ENCODE measurements at regions not wholly inside any gene's neighbourhood (a gene's known extent, or its start where the extent isn't known, plus 50 kb on each side); places are given as distances from the start of the nearest gene placed in this dataset.

DNA sequence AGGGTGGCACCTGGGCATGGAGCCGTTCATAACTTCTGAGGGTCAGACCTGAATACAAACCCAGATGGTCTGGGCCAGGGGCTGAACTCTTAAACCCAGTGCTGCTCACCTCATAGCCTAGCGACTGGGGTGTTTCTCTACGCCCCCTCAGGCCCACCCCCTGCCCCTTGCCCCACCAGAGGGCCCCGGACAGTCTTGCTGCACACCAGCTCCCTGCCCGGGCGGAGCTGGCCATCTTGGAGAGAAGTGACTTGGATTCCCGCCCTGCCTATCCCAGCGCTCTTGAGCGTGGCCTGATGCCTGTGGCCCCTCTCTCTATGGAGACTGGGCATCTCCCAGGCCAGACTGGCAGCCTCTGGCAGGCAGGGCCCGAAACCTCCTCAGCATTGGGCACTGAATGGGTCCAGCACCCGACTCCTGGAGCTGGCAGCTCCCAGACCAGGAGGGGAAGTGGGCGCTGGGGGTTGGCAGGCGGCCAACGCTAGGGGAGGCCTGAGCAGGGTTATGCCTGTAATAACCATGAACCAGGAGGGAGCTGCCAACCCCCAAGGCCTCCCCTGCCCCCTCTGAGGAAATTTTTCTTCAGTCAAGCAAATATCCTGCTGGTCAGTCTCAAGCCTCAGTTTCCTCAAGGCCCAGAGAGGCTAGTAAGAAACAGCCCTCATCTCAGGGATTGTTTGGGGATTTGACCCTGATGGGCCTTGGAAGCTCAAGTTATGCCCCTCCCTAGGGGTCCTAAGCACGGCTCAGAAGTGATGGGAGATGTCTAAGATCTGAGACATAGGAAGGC lies 169.5 kb downstream of the VEGFA start:
- H3K4me1 ChIP-seq, result no peaks in the 10 kb centered on the region
- no peak for TF ChIP-seq EP300 (IDR thresholded peaks at IDR 0.05)
- TF ChIP-seq, protein P1, sequence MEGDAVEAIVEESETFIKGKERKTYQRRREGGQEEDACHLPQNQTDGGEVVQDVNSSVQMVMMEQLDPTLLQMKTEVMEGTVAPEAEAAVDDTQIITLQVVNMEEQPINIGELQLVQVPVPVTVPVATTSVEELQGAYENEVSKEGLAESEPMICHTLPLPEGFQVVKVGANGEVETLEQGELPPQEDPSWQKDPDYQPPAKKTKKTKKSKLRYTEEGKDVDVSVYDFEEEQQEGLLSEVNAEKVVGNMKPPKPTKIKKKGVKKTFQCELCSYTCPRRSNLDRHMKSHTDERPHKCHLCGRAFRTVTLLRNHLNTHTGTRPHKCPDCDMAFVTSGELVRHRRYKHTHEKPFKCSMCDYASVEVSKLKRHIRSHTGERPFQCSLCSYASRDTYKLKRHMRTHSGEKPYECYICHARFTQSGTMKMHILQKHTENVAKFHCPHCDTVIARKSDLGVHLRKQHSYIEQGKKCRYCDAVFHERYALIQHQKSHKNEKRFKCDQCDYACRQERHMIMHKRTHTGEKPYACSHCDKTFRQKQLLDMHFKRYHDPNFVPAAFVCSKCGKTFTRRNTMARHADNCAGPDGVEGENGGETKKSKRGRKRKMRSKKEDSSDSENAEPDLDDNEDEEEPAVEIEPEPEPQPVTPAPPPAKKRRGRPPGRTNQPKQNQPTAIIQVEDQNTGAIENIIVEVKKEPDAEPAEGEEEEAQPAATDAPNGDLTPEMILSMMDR (IDR thresholded peaks at IDR 0.05), result no peak
- TF ChIP-seq POLR2AphosphoS5 (IDR thresholded peaks at IDR 0.05), result no peak
- no peak for TF ChIP-seq POLR2A (IDR thresholded peaks at IDR 0.05)
- H3K36me3 ChIP-seq, result no peaks in the 10 kb centered on the region
- DNase-seq (ENCODE audit: low spot score in 2 of 2), result peak; percentile 62 to 71
- no peak overlapping the region for H3K4me3 ChIP-seq
- no peaks in the 10 kb centered on the region for H3K9me3 ChIP-seq
- no peak overlapping the region for H3K27ac ChIP-seq
- H3K27me3 ChIP-seq, result no peaks in the 10 kb centered on the region
- 73% methylated on average over 5 of the region's 15 CpGs for WGBS

DNA sequence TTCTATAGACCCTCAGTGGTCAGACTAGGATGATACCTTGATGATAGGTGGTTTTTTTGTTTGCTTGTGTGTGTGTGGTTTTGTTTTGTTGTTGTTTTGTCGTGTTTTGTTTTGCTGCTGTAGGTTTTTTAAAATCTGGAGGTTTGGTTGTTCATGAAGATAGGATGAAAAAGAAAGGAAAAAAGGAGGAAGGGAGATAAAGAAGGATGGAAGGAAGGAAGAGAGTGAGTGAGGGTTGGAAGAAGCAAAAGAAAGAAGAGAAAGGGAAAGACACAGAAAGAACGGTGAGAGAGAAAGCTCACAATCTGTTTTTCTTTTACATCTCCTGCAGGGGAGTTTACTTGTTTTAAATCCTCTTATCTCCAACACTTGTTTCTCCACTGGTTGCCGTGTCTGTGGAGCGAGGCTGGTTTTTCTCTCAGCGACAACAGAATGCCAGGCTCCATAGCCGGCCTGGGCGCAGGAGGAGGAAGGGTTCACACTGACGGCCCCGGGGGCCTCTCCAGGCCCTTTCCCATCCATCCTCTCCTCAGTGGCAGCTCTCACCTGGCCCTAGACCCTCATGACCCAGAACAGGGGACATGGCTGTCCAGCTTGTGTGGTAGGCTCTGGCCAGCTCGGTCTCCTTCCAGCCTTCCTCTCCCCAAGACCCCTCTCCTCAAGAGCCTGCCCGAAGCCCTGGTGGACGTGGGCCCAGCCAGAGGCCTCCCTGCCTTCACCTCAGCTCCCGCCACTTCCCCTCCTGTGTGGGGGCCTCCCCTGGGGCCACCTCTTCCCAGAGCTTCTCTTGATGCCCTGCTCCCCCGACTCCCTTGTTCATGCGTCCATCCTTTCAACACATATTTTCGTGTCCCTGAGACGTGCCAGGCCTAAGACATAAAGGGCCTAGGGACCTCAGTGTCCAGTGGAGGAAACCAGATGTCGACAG lies 168.4 kb downstream of the VEGFA start:
- H3K27ac ChIP-seq, result no peak overlapping the region
- WGBS, result 87% methylated on average over 17 of the region's 18 CpGs
- no peaks in the 10 kb centered on the region for H3K4me1 ChIP-seq
- H3K4me3 ChIP-seq, result no peak overlapping the region
- TF ChIP-seq POLR2AphosphoS5 (IDR thresholded peaks at IDR 0.05) (no peak), POLR2A (IDR thresholded peaks at IDR 0.05) (no peak), EP300 (IDR thresholded peaks at IDR 0.05) (no peak)
- TF ChIP-seq, protein P1 (IDR thresholded peaks at IDR 0.05), result no peak
- peak in 1 of 2 donors; percentile 39 for DNase-seq (ENCODE audit: low spot score in 2 of 2)
- H3K27me3 ChIP-seq, result no peaks in the 10 kb centered on the region
- H3K9me3 ChIP-seq, result no peaks in the 10 kb centered on the region
- no peaks in the 10 kb centered on the region for H3K36me3 ChIP-seq

DNA sequence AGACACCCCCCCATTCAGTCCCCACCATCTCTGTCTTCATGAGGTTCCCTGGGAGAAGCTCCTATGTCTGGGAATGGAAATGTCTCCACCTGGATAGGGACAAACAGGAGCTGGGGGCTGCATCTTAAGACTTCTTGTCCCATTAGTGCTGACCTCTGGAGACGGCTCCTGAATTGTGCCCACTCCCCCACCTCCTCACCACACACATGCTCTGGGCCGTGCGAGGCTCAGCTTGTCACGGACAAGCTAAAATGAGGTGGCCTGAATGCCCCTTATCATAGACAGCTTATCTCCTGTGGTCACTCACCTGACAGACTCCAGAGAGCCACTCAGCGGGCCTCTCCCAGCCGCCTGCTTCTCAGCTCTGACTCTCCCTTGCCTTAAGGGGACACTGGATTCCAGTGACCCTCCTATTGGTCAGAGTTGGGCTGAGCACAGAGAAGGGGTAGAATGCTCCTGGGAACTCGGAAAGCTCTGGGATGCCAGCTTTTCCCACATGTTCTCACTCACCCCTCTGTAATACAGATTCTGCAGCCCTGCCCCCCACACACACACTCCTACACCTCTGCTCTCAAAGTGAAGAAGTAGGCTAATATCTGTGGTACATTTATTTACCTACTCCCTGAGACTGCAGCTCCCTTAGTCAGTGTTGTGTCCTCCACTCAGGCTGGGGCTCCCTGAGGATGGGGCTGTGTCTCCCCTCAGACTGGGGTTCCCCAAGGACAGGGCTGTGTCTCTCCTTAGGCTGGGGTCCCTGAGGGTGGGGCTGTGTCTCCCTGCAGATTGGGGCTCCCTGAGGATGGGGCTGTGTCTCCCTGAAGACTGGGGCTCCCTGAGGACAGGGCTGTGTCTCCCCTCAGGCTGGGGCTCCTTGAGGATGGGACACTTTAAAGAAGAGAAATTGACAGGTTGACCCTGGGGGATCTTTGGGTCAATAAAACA lies 167.5 kb downstream of the VEGFA start:
- H3K27me3 ChIP-seq, result no peaks in the 10 kb centered on the region
- H3K4me1 ChIP-seq, result no peaks in the 10 kb centered on the region
- peak; percentile 53 to 56 for DNase-seq (ENCODE audit: low spot score in 2 of 2)
- no peaks in the 10 kb centered on the region for H3K9me3 ChIP-seq
- no peak overlapping the region for H3K27ac ChIP-seq
- H3K4me3 ChIP-seq, result no peak overlapping the region
- 80% methylated on average over 6 of the region's 7 CpGs for WGBS
- TF ChIP-seq EP300 (IDR thresholded peaks at IDR 0.05) (no peak), POLR2AphosphoS5 (IDR thresholded peaks at IDR 0.05) (no peak), POLR2A (IDR thresholded peaks at IDR 0.05) (no peak)
- TF ChIP-seq, protein P1 (IDR thresholded peaks at IDR 0.05), result no peak
- no peaks in the 10 kb centered on the region for H3K36me3 ChIP-seq

DNA sequence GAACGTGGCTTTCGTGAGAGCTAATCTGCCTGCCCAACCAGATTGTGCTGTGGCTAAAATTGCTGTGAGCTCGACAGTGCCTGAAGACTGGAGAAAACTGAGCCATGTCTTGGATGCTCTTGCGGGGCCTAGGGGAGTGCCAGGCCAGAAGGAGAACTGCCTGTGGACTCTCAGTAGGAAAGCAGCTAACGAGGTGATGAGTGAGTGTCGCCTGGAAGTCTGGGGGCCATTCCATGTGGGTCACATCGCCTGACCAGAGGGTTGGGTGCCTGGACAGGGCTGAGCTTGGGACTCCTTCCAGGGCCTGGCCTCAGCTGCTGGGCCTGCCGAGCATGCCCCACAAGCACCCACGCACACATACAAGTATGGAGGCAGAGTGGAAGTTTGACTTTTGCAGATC lies 166.5 kb downstream of the VEGFA start:
- WGBS, result 77% methylated on average over 9 of the region's 9 CpGs
- peak; percentile 40 to 58 for DNase-seq (ENCODE audit: low spot score in 2 of 2)
- Histone ChIP-seq H3K27me3 (no peaks in the 10 kb centered on the region), H3K4me1 (no peaks in the 10 kb centered on the region), H3K36me3 (no peaks in the 10 kb centered on the region), H3K27ac (no peak overlapping the region), H3K9me3 (no peaks in the 10 kb centered on the region), H3K4me3 (no peak overlapping the region)
- TF ChIP-seq POLR2AphosphoS5 (IDR thresholded peaks at IDR 0.05), result no peak
- TF ChIP-seq EP300 (IDR thresholded peaks at IDR 0.05), result no peak
- TF ChIP-seq, protein P1 (IDR thresholded peaks at IDR 0.05), result no peak
- TF ChIP-seq POLR2A (IDR thresholded peaks at IDR 0.05), result no peak
